ENCODE measurements at regions not wholly inside any gene's neighbourhood (a gene's known extent, or its start where the extent isn't known, plus 50 kb on each side); places are given as distances from the start of the nearest gene placed in this dataset.
"Not testable (repeated sequence)": the region's sequence is repeated elsewhere in the genome, so short reads cannot be mapped to it uniquely, and the experiment has no call there.

DNA sequence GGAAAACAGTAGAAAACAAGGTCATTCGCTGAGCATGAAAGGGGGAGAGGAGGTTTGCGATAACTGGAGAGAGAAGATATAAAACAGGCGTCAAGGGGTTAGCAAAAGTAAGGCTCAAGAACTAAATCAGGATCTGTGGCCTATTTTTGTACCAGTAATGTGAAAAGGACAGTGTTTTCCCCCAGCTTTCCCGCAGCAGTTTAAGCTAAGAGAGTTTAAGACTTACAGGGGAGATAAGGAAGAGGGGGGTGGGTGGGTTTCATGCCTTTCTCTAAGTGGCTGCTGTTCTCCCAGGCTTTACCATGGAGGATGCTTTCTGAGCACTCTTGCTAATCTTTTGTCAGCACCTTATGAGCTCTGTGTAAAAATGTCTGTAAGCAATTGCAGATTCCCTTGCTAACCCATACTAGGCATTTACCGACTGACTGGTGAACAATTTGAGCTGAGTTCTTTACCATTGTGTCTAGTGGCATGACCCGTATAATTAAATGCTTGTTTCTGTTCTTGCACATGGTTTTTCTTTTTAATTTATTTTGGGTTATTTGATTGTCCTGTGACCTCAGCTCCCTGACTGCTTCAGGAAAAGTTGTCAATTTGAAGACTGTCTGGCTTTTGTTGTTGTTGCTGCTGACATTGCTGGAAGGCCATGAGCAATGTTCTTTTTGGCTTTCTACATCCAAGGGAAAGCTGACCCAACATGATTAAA is 144.0 kb downstream of the KBTBD2 start:
- TF ChIP-seq, protein P1, sequence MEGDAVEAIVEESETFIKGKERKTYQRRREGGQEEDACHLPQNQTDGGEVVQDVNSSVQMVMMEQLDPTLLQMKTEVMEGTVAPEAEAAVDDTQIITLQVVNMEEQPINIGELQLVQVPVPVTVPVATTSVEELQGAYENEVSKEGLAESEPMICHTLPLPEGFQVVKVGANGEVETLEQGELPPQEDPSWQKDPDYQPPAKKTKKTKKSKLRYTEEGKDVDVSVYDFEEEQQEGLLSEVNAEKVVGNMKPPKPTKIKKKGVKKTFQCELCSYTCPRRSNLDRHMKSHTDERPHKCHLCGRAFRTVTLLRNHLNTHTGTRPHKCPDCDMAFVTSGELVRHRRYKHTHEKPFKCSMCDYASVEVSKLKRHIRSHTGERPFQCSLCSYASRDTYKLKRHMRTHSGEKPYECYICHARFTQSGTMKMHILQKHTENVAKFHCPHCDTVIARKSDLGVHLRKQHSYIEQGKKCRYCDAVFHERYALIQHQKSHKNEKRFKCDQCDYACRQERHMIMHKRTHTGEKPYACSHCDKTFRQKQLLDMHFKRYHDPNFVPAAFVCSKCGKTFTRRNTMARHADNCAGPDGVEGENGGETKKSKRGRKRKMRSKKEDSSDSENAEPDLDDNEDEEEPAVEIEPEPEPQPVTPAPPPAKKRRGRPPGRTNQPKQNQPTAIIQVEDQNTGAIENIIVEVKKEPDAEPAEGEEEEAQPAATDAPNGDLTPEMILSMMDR (IDR thresholded peaks at IDR 0.05; ENCODE audit: low read depth, low read length, poor library complexity, severe bottlenecking): not testable (repeated sequence)
- TF ChIP-seq EZH2phosphoT487 (IDR thresholded peaks at IDR 0.05; ENCODE audit: borderline replicate concordance, low read length): not testable (repeated sequence)
